ENCODE measurements at regions not wholly inside any gene's neighbourhood (a gene's known extent, or its start where the extent isn't known, plus 50 kb on each side); places are given as distances from the start of the nearest gene placed in this dataset.

DNA sequence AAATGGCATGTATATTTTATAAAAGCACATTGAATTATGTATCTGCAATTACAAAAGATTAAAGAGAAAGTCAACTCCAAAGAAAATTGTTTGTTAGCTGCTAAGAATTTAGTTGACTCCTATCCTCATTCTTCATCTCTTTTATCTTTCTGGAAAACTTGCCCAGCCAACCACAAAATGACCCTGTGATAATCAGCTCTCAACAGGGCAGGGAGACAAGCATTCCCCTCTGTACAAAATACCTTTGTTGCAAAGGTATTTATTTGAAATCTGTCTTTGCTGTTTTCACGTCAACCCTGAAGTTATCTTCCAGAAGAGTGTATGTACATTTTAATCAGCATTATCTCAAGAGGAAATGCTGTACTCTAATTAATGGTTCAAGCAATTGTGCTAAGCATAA, 191.1 kb upstream of the DDI1 start:
- TF ChIP-seq, protein P1, sequence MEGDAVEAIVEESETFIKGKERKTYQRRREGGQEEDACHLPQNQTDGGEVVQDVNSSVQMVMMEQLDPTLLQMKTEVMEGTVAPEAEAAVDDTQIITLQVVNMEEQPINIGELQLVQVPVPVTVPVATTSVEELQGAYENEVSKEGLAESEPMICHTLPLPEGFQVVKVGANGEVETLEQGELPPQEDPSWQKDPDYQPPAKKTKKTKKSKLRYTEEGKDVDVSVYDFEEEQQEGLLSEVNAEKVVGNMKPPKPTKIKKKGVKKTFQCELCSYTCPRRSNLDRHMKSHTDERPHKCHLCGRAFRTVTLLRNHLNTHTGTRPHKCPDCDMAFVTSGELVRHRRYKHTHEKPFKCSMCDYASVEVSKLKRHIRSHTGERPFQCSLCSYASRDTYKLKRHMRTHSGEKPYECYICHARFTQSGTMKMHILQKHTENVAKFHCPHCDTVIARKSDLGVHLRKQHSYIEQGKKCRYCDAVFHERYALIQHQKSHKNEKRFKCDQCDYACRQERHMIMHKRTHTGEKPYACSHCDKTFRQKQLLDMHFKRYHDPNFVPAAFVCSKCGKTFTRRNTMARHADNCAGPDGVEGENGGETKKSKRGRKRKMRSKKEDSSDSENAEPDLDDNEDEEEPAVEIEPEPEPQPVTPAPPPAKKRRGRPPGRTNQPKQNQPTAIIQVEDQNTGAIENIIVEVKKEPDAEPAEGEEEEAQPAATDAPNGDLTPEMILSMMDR (IDR thresholded peaks at IDR 0.05; ENCODE audit: poor library complexity), result no peak
- TF ChIP-seq EZH2 (IDR thresholded peaks at IDR 0.05; ENCODE audit: borderline replicate concordance), result no peak
- TF ChIP-seq EZH2phosphoT487 (IDR thresholded peaks at IDR 0.05; ENCODE audit: low read depth, severe bottlenecking, unreplicated experiment), result no peak
